ENCODE measurements at regions not wholly inside any gene's neighbourhood (a gene's known extent, or its start where the extent isn't known, plus 50 kb on each side); places are given as distances from the start of the nearest gene placed in this dataset.
"Not testable (repeated sequence)": the region's sequence is repeated elsewhere in the genome, so short reads cannot be mapped to it uniquely, and the experiment has no call there.

GRCh38 chr6:27135087-27135657 lies 112.3 kb upstream of the PRSS16 start:
- no peak for DNase-seq (ENCODE audit: low read depth in 3 of 3)

GRCh38 chr6:27136077-27136644 lies 111.3 kb upstream of the PRSS16 start:
- DNase-seq (ENCODE audit: low read depth in 3 of 3) = no peak

GRCh38 chr6:27136978-27137814 lies 110.3 kb upstream of the PRSS16 start:
- DNase-seq (ENCODE audit: low read depth in 3 of 3) = no peak

- no peak for DNase-seq (ENCODE audit: low read depth in 3 of 3)
Observed at GRCh38 chr6:27138406-27138805, 109.1 kb upstream of the PRSS16 start.

GRCh38 chr6:27138837-27139755 lies 108.4 kb upstream of the PRSS16 start:
- DNase-seq (ENCODE audit: low read depth in 3 of 3) = no peak

GRCh38 chr6:27139756-27140579 lies 107.5 kb upstream of the PRSS16 start:
- DNase-seq (ENCODE audit: low read depth in 3 of 3) = no peak

GRCh38 chr6:27140999-27141528 lies 106.4 kb upstream of the PRSS16 start:
- DNase-seq (ENCODE audit: low read depth in 3 of 3) = no peak

- no peak for DNase-seq (ENCODE audit: low read depth in 3 of 3)
Observed at GRCh38 chr6:27141529-27142015, 105.9 kb upstream of the PRSS16 start.

- DNase-seq (ENCODE audit: low read depth in 3 of 3) = not testable (repeated sequence)
Observed at GRCh38 chr6:27143020-27143388, 104.5 kb upstream of the PRSS16 start.

- no peak for DNase-seq (ENCODE audit: low read depth in 3 of 3)
Observed at GRCh38 chr6:27143474-27144026, 104.0 kb upstream of the PRSS16 start.

GRCh38 chr6:27144740-27145079 lies 102.8 kb upstream of the PRSS16 start:
- DNase-seq (ENCODE audit: low read depth in 3 of 3) = no peak

GRCh38 chr6:27145731-27146455 lies 101.6 kb upstream of the PRSS16 start:
- no peak for DNase-seq (ENCODE audit: low read depth in 3 of 3)

- DNase-seq (ENCODE audit: low read depth in 3 of 3) = not testable (repeated sequence)
Observed at GRCh38 chr6:27146456-27146705, 101.1 kb upstream of the PRSS16 start.

GRCh38 chr6:27146706-27147505 lies 100.6 kb upstream of the PRSS16 start:
- DNase-seq (ENCODE audit: low read depth in 3 of 3) = peak in 2 of 3 experiments; percentile 53 to 63

GRCh38 chr6:27148404-27148795 lies 99.1 kb upstream of the PRSS16 start:
- DNase-seq (ENCODE audit: low read depth in 3 of 3) = no peak

GRCh38 chr6:27149150-27149549 lies 98.4 kb upstream of the PRSS16 start:
- DNase-seq (ENCODE audit: low read depth in 3 of 3) = no peak

- DNase-seq (ENCODE audit: low read depth in 3 of 3) = no peak
Observed at GRCh38 chr6:27154696-27155095, 92.8 kb upstream of the PRSS16 start.

- no peak for DNase-seq (ENCODE audit: low read depth in 3 of 3)
Observed at GRCh38 chr6:27156874-27157458, 90.5 kb upstream of the PRSS16 start.

All from stimulated activated CD4-positive, alpha-beta T cell treated with anti-CD3 and anti-CD28 coated beads, TNF-alpha, amount 100 ng/mL, for 4 hours (primary cell).